ENCODE measurements at regions not wholly inside any gene's neighbourhood (a gene's known extent, or its start where the extent isn't known, plus 50 kb on each side); places are given as distances from the start of the nearest gene placed in this dataset.

DNA sequence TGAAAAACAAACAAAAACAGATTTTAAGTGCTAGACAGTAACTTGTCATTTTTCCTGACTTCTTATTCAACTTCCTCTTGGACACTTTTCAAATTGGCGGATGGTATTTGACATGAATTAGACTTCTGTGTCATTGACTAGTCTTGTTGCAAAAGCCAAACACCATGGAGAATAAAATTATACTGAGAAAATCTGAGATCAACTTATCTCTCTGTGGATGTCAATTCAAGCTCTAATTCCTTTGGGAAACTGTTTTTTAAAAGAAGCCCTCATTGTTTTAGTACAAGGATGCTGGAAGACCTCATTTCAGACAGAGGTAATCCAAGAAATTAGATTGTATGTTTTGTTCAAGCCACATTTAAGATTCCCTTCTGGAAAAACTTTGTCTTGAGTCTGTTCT lies 831.0 kb downstream of the SEMA5A start:
- TF ChIP-seq CTCF (IDR thresholded peaks at IDR 0.05): no peak
- intact Hi-C loops (cut with DNase I): no loop called here
- H3K36me3 ChIP-seq: no peaks in the 10 kb centered on the region
- ATAC-seq: no peak
- DNase-seq: no peak
- H3K4me3 ChIP-seq: no peak overlapping the region
- no peaks in the 10 kb centered on the region for H3K4me1 ChIP-seq
- no peak overlapping the region for H3K27ac ChIP-seq
- H3K9me3 ChIP-seq: peaks cover 0 to 8% (median 0%) of the 10 kb centered on the region in 11 donors
- no peaks in the 10 kb centered on the region for H3K27me3 ChIP-seq
- WGBS, 2 donors: 63 to 77% methylated on average over 1 of the region's 1 CpG

DNA sequence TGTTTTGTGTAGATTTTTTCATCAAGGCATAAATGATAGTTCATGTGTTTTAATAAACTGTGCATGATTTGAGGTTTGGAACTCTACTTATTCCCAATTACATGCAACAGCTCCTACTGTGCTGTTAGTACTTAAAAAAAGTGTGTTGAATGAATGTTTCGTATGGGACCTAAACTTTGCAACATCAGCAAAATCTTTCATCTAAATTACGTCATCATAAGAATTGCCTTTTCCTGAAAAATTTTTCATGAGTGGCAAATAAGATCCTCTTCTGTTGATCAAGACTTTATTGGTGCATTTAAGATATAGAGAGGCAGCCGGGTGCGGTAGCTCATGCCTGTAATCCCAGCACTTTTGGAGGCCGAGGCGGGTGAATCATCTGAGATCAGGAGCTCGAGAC lies 826.1 kb downstream of the SEMA5A start:
- no peak for ATAC-seq
- H3K36me3 ChIP-seq: no peaks in the 10 kb centered on the region
- WGBS, 2 donors: 85 to 93% methylated on average over 7 of the region's 7 CpGs

DNA sequence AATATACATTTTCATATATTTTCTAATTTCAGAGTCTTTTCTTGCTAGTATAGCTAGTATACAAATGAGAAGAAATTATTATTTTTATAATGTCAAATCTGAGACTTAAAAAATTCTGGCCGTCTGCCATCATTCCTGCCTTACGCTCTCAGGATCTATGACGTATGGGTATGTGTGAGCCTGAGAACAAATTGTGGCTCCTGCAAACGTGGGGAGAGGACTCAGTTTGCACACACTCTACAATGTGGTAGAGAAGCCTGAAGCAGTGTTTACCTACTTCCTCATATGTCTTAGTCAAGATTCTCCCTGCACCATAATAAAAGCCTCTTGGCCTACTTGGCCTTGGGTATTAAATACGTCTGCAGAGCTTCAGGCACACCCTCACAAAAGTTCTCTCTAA lies 825.4 kb downstream of the SEMA5A start:
- intact Hi-C loops (cut with DNase I): no loop called here
- no peak overlapping the region for H3K27ac ChIP-seq
- WGBS, 2 donors: 43 to 54% methylated on average over 5 of the region's 5 CpGs
- no peak for TF ChIP-seq CTCF (IDR thresholded peaks at IDR 0.05)
- no peaks in the 10 kb centered on the region for H3K9me3 ChIP-seq
- no peaks in the 10 kb centered on the region for H3K36me3 ChIP-seq
- DNase-seq: no peak
- H3K4me1 ChIP-seq: no peaks in the 10 kb centered on the region
- H3K4me3 ChIP-seq: no peak overlapping the region
- no peaks in the 10 kb centered on the region for H3K27me3 ChIP-seq
- ATAC-seq: no peak

More for the DNA sequence above, 826.1 kb downstream of the SEMA5A start:
- intact Hi-C loops (cut with DNase I): no loop called here
- no peak overlapping the region for H3K27ac ChIP-seq
- no peak for DNase-seq
- no peak for TF ChIP-seq CTCF (IDR thresholded peaks at IDR 0.05)
- H3K4me1 ChIP-seq: no peaks in the 10 kb centered on the region
- H3K4me3 ChIP-seq: no peak overlapping the region
- no peaks in the 10 kb centered on the region for H3K27me3 ChIP-seq
- no peaks in the 10 kb centered on the region for H3K9me3 ChIP-seq

- TF ChIP-seq CTCF (IDR thresholded peaks at IDR 0.05): no peak
- H3K36me3 ChIP-seq: no peaks in the 10 kb centered on the region
- H3K4me1 ChIP-seq: no peaks in the 10 kb centered on the region
- DNase-seq (no peak), ATAC-seq (no peak)
- WGBS, 2 donors: 79 to 89% methylated on average over 1 of the region's 1 CpG
- no peak overlapping the region for H3K27ac ChIP-seq
- H3K9me3 ChIP-seq: no peaks in the 10 kb centered on the region
- H3K4me3 ChIP-seq: no peak overlapping the region
- no peaks in the 10 kb centered on the region for H3K27me3 ChIP-seq
- intact Hi-C loops (cut with DNase I): no loop called here
These were observed 824.3 kb downstream of the SEMA5A start for GRCh38 chr5:8721536-8721935.

Data from heart right ventricle (tissue), 16 donors.